Activated CD8-positive, alpha-beta memory T cell treated with anti-CD3 and anti-CD28 coated beads, Interleukin-2, amount 10 ng/mL, durations not matched to agents 7 days and 5 days (primary cell): ENCODE measurements at regions not wholly inside any gene's neighbourhood (a gene's known extent, or its start where the extent isn't known, plus 50 kb on each side); places are given as distances from the start of the nearest gene placed in this dataset.

ENCODE experiments used
- ATAC-seq: fragments of 150-1000 bp; cut with Tn5 transposase; one replicate; pipeline ENCODE4 v1.10.0; 2021; ENCODE audit warnings: moderate library complexity
- CTCF ChIA-PET: fragments of 350-600 bp; sonication (Branson Sonifier 250); formaldehyde crosslinking; loops from one replicate; lab custom pipeline; 2021; ENCODE audit warnings: antibody characterized with exemption; lab: Charles Lee
- DNase-seq: peaks from one replicate; pipeline ENCODE4 v3.0.0-alpha.2; 2020
- H3K27ac Mint-ChIP-seq: one replicate; pipeline ENCODE4 v1.8.0; 2021; ENCODE audit warnings: mild to moderate bottlenecking, mixed read lengths
- H3K27me3 Mint-ChIP-seq: one replicate; pipeline ENCODE4 v1.8.0; 2021; ENCODE audit warnings: mixed read lengths
- H3K36me3 Mint-ChIP-seq: one replicate; pipeline ENCODE4 v1.8.0; 2021; ENCODE audit warnings: mild to moderate bottlenecking, mixed read lengths
- H3K4me1 Mint-ChIP-seq: one replicate; pipeline ENCODE4 v1.8.0; 2021; ENCODE audit warnings: mixed read lengths
- H3K4me3 Mint-ChIP-seq: one replicate; pipeline ENCODE4 v1.8.0; 2021; ENCODE audit warnings: mild to moderate bottlenecking, moderate library complexity, mixed read lengths
- H3K9me3 Mint-ChIP-seq: one replicate; pipeline ENCODE4 v1.8.0; 2022; ENCODE audit warnings: low read depth, mixed read lengths

- Mint-ChIP-seq H3K4me1 (no peaks in the 10 kb centered on the region), H3K27me3 (no peaks in the 10 kb centered on the region), H3K9me3 (no peaks in the 10 kb centered on the region), H3K36me3 (no peaks in the 10 kb centered on the region), H3K27ac (no peak overlapping the region), H3K4me3 (no peak overlapping the region)
- ATAC-seq, result no peak
- DNase-seq, result no peak
- CTCF ChIA-PET, result no interaction called here
These were observed 279.6 kb downstream of the NUAK1 start for GRCh38 chr12:105858981-105859710.

GRCh38 chr12:105860561-105861207 lies 278.1 kb downstream of the NUAK1 start:
- Mint-ChIP-seq H3K9me3 (no peaks in the 10 kb centered on the region), H3K27me3 (no peaks in the 10 kb centered on the region), H3K4me3 (no peak overlapping the region), H3K27ac (no peak overlapping the region), H3K36me3 (no peaks in the 10 kb centered on the region), H3K4me1 (no peaks in the 10 kb centered on the region)
- CTCF ChIA-PET, result no interaction called here
- ATAC-seq (no peak), DNase-seq (no peak)

- no peak for ATAC-seq
- Mint-ChIP-seq H3K36me3 (no peaks in the 10 kb centered on the region), H3K4me1 (no peaks in the 10 kb centered on the region), H3K9me3 (no peaks in the 10 kb centered on the region), H3K4me3 (no peak overlapping the region), H3K27me3 (no peaks in the 10 kb centered on the region), H3K27ac (no peak overlapping the region)
- no peak for DNase-seq
- CTCF ChIA-PET, result no interaction called here
These were observed 277.5 kb downstream of the NUAK1 start for GRCh38 chr12:105861227-105861626.

- H3K27me3 Mint-ChIP-seq, result no peaks in the 10 kb centered on the region
- CTCF ChIA-PET, result no interaction called here
- no peaks in the 10 kb centered on the region for H3K36me3 Mint-ChIP-seq
- ATAC-seq, result no peak
- no peak for DNase-seq
- H3K4me3 Mint-ChIP-seq, result no peak overlapping the region
- no peaks in the 10 kb centered on the region for H3K4me1 Mint-ChIP-seq
- no peaks in the 10 kb centered on the region for H3K9me3 Mint-ChIP-seq
- H3K27ac Mint-ChIP-seq, result no peak overlapping the region
These were observed 276.5 kb downstream of the NUAK1 start for GRCh38 chr12:105862163-105862821.

GRCh38 chr12:105864316-105864715 lies 274.4 kb downstream of the NUAK1 start:
- H3K4me1 Mint-ChIP-seq, result no peaks in the 10 kb centered on the region
- ATAC-seq, result no peak
- CTCF ChIA-PET, result no interaction called here

GRCh38 chr12:105864901-105865300 lies 273.9 kb downstream of the NUAK1 start:
- Mint-ChIP-seq H3K4me3 (no peak overlapping the region), H3K4me1 (no peaks in the 10 kb centered on the region), H3K27ac (no peak overlapping the region), H3K36me3 (no peaks in the 10 kb centered on the region), H3K9me3 (no peaks in the 10 kb centered on the region), H3K27me3 (no peaks in the 10 kb centered on the region)
- CTCF ChIA-PET, result no interaction called here
- DNase-seq (no peak), ATAC-seq (no peak)

More at GRCh38 chr12:105864316-105864715, 274.4 kb downstream of the NUAK1 start:
- Mint-ChIP-seq H3K27ac (no peak overlapping the region), H3K9me3 (no peaks in the 10 kb centered on the region), H3K36me3 (no peaks in the 10 kb centered on the region), H3K27me3 (no peaks in the 10 kb centered on the region), H3K4me3 (no peak overlapping the region)
- no peak for DNase-seq

GRCh38 chr12:105865886-105866285 lies 272.9 kb downstream of the NUAK1 start:
- ATAC-seq, result no peak
- H3K36me3 Mint-ChIP-seq, result no peaks in the 10 kb centered on the region

GRCh38 chr12:105874121-105874520 lies 264.6 kb downstream of the NUAK1 start:
- CTCF ChIA-PET, result interaction anchor here (0.9 kb wide), 1 partner anchor 9 kb away, joined by 3 read pairs; no protein-coding TSS in a partner anchor

More at GRCh38 chr12:105865886-105866285, 272.9 kb downstream of the NUAK1 start:
- H3K27me3 Mint-ChIP-seq, result no peaks in the 10 kb centered on the region
- H3K4me1 Mint-ChIP-seq, result no peaks in the 10 kb centered on the region
- DNase-seq, result no peak
- no peak overlapping the region for H3K4me3 Mint-ChIP-seq
- H3K27ac Mint-ChIP-seq, result no peak overlapping the region
- CTCF ChIA-PET, result no interaction called here
- H3K9me3 Mint-ChIP-seq, result peaks cover 1% of the 10 kb centered on the region

GRCh38 chr12:105876396-105876927 lies 262.3 kb downstream of the NUAK1 start:
- ATAC-seq, result no peak
- no peak for DNase-seq
- Mint-ChIP-seq H3K4me3 (no peak overlapping the region), H3K36me3 (no peaks in the 10 kb centered on the region), H3K4me1 (no peaks in the 10 kb centered on the region), H3K9me3 (no peaks in the 10 kb centered on the region), H3K27me3 (peaks cover 10% of the 10 kb centered on the region), H3K27ac (no peak overlapping the region)
- CTCF ChIA-PET, result interaction anchor here (0.7 kb wide), 1 partner anchor 298 kb away, joined by 4 read pairs; no protein-coding TSS in a partner anchor

More at GRCh38 chr12:105874121-105874520, 264.6 kb downstream of the NUAK1 start:
- Mint-ChIP-seq H3K36me3 (no peaks in the 10 kb centered on the region), H3K27me3 (peaks cover 10% of the 10 kb centered on the region), H3K27ac (no peak overlapping the region), H3K9me3 (peaks cover 4% of the 10 kb centered on the region), H3K4me1 (no peaks in the 10 kb centered on the region), H3K4me3 (no peak overlapping the region)
- DNase-seq (no peak), ATAC-seq (no peak)

- no peak for ATAC-seq
- H3K27me3 Mint-ChIP-seq, result peaks cover 6% of the 10 kb centered on the region
- CTCF ChIA-PET, result no interaction called here
- no peaks in the 10 kb centered on the region for H3K4me1 Mint-ChIP-seq
- H3K4me3 Mint-ChIP-seq, result no peak overlapping the region
- no peak overlapping the region for H3K27ac Mint-ChIP-seq
- no peaks in the 10 kb centered on the region for H3K36me3 Mint-ChIP-seq
- DNase-seq, result no peak
- no peaks in the 10 kb centered on the region for H3K9me3 Mint-ChIP-seq
These were observed 259.8 kb downstream of the NUAK1 start for GRCh38 chr12:105878964-105879363.

GRCh38 chr12:105880824-105881388 lies 257.8 kb downstream of the NUAK1 start:
- H3K4me3 Mint-ChIP-seq, result no peak overlapping the region
- ATAC-seq, result no peak

GRCh38 chr12:105882404-105882803 lies 256.4 kb downstream of the NUAK1 start:
- CTCF ChIA-PET, result no interaction called here
- no peak for DNase-seq

More at GRCh38 chr12:105880824-105881388, 257.8 kb downstream of the NUAK1 start:
- Mint-ChIP-seq H3K27me3 (peaks cover 3% of the 10 kb centered on the region), H3K27ac (no peak overlapping the region), H3K9me3 (no peaks in the 10 kb centered on the region), H3K36me3 (no peaks in the 10 kb centered on the region), H3K4me1 (no peaks in the 10 kb centered on the region)
- no peak for DNase-seq
- CTCF ChIA-PET, result no interaction called here

GRCh38 chr12:105887131-105887530 lies 251.6 kb downstream of the NUAK1 start:
- H3K9me3 Mint-ChIP-seq, result no peaks in the 10 kb centered on the region
- DNase-seq (no peak), ATAC-seq (no peak)
- no peaks in the 10 kb centered on the region for H3K4me1 Mint-ChIP-seq
- no peak overlapping the region for H3K4me3 Mint-ChIP-seq
- H3K27me3 Mint-ChIP-seq, result no peaks in the 10 kb centered on the region
- H3K36me3 Mint-ChIP-seq, result no peaks in the 10 kb centered on the region
- no peak overlapping the region for H3K27ac Mint-ChIP-seq
- CTCF ChIA-PET, result no interaction called here

More at GRCh38 chr12:105882404-105882803, 256.4 kb downstream of the NUAK1 start:
- Mint-ChIP-seq H3K9me3 (no peaks in the 10 kb centered on the region), H3K4me3 (no peak overlapping the region), H3K4me1 (no peaks in the 10 kb centered on the region), H3K27ac (no peak overlapping the region), H3K27me3 (no peaks in the 10 kb centered on the region), H3K36me3 (no peaks in the 10 kb centered on the region)
- no peak for ATAC-seq
